H1 (cell line): ENCODE measurements at regions not wholly inside any gene's neighbourhood (a gene's known extent, or its start where the extent isn't known, plus 50 kb on each side); places are given as distances from the start of the nearest gene placed in this dataset.

ENCODE experiments used
- CTCF ChIA-PET: fragments of 300-600 bp; sonication (Branson Sonifier 250); formaldehyde crosslinking; loops from one replicate; lab custom pipeline; 2021; ENCODE audit not compliant: partially characterized antibody; lab: Charles Lee
- POLR2A ChIA-PET: fragments of 300-600 bp; sonication (Branson Sonifier 250); formaldehyde crosslinking; loops from one replicate; lab custom pipeline; 2021; ENCODE audit warnings: inconsistent platforms; ENCODE audit not compliant: partially characterized antibody; lab: Charles Lee
- DNase-seq, 2 experiments: peaks; one replicate each; pipeline versions ENCODE4 v3.0.0 to v3.0.0-alpha.2; 2010 to 2022; ENCODE audit warnings: low spot score in 2 of 2, low read depth in 1 of 2, mixed read lengths in 1 of 2
- FAIRE-seq: peaks from 2 replicates; lab custom pipeline; 2011; peaks lifted over from hg19 to GRCh38; lab: Jason Lieb, UNC
- H2AFZ ChIP-seq: 2 replicates; pipeline ENCODE4 v1.8.1; 2012; ENCODE audit warnings: low read length, inconsistent platforms
- H2AK5ac ChIP-seq: 2 replicates; pipeline ENCODE4 v1.6.1; 2013; ENCODE audit warnings: low read depth, low read length
- H2BK120ac ChIP-seq: replicated peaks from 2 replicates; pipeline ENCODE3; 2013; ENCODE audit warnings: low read depth, low read length, inconsistent platforms
- H2BK12ac ChIP-seq: 2 replicates; pipeline ENCODE4 v1.6.1; 2013; ENCODE audit warnings: low read depth, low read length
- H2BK15ac ChIP-seq: 2 replicates; pipeline ENCODE4 v1.6.1; 2013; ENCODE audit warnings: low read length
- H2BK20ac ChIP-seq: 2 replicates; pipeline ENCODE4 v1.6.1; 2013; ENCODE audit warnings: low read length
- H2BK5ac ChIP-seq: 2 replicates; pipeline ENCODE4 v1.6.1; 2013; ENCODE audit warnings: low read depth, low read length
- H3K14ac ChIP-seq: 2 replicates; pipeline ENCODE4 v1.6.1; 2013; ENCODE audit warnings: inconsistent platforms; ENCODE audit not compliant: insufficient read length
- H3K18ac ChIP-seq: 2 replicates; pipeline ENCODE4 v1.6.1; 2013; ENCODE audit warnings: low read length; ENCODE audit errors: extremely low read depth
- H3K23ac ChIP-seq: 2 replicates; pipeline ENCODE4 v1.6.1; 2013; ENCODE audit warnings: inconsistent platforms; ENCODE audit not compliant: insufficient read length
- H3K23me2 ChIP-seq: 2 replicates; pipeline ENCODE4 v1.6.1; 2013; ENCODE audit warnings: low read depth, low read length
- H3K27ac ChIP-seq: 2 replicates; pipeline ENCODE4 v1.6.1; 2011; ENCODE audit warnings: low read depth, low read length, inconsistent platforms
- H3K27me3 ChIP-seq, 4 experiments: replicated peaks in 1 of 4; 1 replicate in 1 of 4; 2 replicates in 3 of 4; pipeline versions ENCODE4 v1.6.1 to v1.8.1; 2011 to 2013; ENCODE audit warnings: low read length in 3 of 4, mild to moderate bottlenecking in 3 of 4, inconsistent platforms in 2 of 4, mixed read lengths in 2 of 4, moderate library complexity in 1 of 4; ENCODE audit not compliant: control insufficient read depth in 3 of 4, insufficient read depth in 3 of 4; ENCODE audit errors: extremely low read depth in 1 of 4
- H3K36me3 ChIP-seq, 4 experiments: 2 replicates each; pipeline versions ENCODE4 v1.6.1 to v1.8.1; 2011 to 2013; ENCODE audit warnings: mild to moderate bottlenecking in 4 of 4, low read length in 3 of 4, moderate library complexity in 2 of 4, control low read depth in 1 of 4, inconsistent platforms in 1 of 4; ENCODE audit not compliant: insufficient read depth in 4 of 4, control insufficient read depth in 2 of 4
- H3K4ac ChIP-seq: replicated peaks from 2 replicates; pipeline ENCODE3; 2013; ENCODE audit warnings: low read length, low read depth, mixed read lengths, inconsistent platforms; ENCODE audit not compliant: insufficient read length
- H3K4me1 ChIP-seq, 4 experiments: replicated peaks in 1 of 4; 1 replicate in 1 of 4; 2 replicates in 3 of 4; pipeline versions ENCODE4 v1.6.1 to v1.8.1; 2011 to 2013; ENCODE audit warnings: low read length in 3 of 4, inconsistent platforms in 2 of 4, mixed read lengths in 1 of 4; ENCODE audit not compliant: insufficient read depth in 4 of 4, control insufficient read depth in 3 of 4
- H3K4me2 ChIP-seq, 2 experiments: 2 replicates each; pipeline versions ENCODE4 v1.6.1 to v1.8.1; 2011 to 2013; ENCODE audit warnings: low read depth in 2 of 2, low read length in 2 of 2, control low read depth in 1 of 2, inconsistent platforms in 1 of 2, mild to moderate bottlenecking in 1 of 2; ENCODE audit not compliant: insufficient read depth in 1 of 2
- H3K4me3 ChIP-seq, 4 experiments: fragments of 200-600, 300-600 bp in 1 of 4; sonication (generic), shearing (Covaris generic), sonication (Bioruptor Twin) in 1 of 4; 2 replicates each; pipeline versions ENCODE4 v1.5.1 to v1.8.1; 2011 to 2016; ENCODE audit warnings: low read length in 4 of 4, low read depth in 3 of 4, control low read depth in 2 of 4, inconsistent platforms in 2 of 4, mild to moderate bottlenecking in 2 of 4, mixed read lengths in 1 of 4, moderate library complexity in 1 of 4; ENCODE audit not compliant: insufficient read depth in 2 of 4; ENCODE audit errors: extremely low read depth in 1 of 4
- H3K56ac ChIP-seq: replicated peaks from 2 replicates; pipeline ENCODE3; 2013; ENCODE audit warnings: low read depth, mild to moderate bottlenecking, mixed read lengths, low read length, inconsistent platforms; ENCODE audit not compliant: insufficient read length
- H3K79me1 ChIP-seq: 2 replicates; pipeline ENCODE4 v1.6.1; 2013; ENCODE audit warnings: low read depth, low read length, control low read depth
- H3K79me2 ChIP-seq, 2 experiments: 2 replicates each; pipeline versions ENCODE4 v1.6.1 to v1.8.1; 2012 to 2013; ENCODE audit warnings: low read length in 2 of 2, mild to moderate bottlenecking in 2 of 2, inconsistent platforms in 1 of 2; ENCODE audit not compliant: insufficient read depth in 2 of 2, control insufficient read depth in 1 of 2
- H3K9ac ChIP-seq, 4 experiments: replicated peaks in 1 of 4; 1 replicate in 1 of 4; 2 replicates in 3 of 4; pipeline versions ENCODE4 v1.6.1 to v1.8.1; 2011 to 2013; ENCODE audit warnings: low read depth in 3 of 4, low read length in 3 of 4, control low read depth in 2 of 4, mild to moderate bottlenecking in 2 of 4, moderate library complexity in 2 of 4, inconsistent platforms in 1 of 4; ENCODE audit errors: extremely low read depth in 1 of 4
- H3K9me3 ChIP-seq, 2 experiments: 2 replicates each; pipeline versions ENCODE4 v1.6.1 to v1.8.1; 2012 to 2013; ENCODE audit warnings: mild to moderate bottlenecking in 2 of 2, moderate library complexity in 2 of 2, control low read depth in 1 of 2, inconsistent platforms in 1 of 2, low read depth in 1 of 2, low read length in 1 of 2, mixed read lengths in 1 of 2; ENCODE audit not compliant: insufficient read depth in 2 of 2
- H4K20me1 ChIP-seq, 2 experiments: replicated peaks in 1 of 2; 2 replicates each; pipeline versions ENCODE3 to v1.8.1; 2011 to 2013; ENCODE audit warnings: inconsistent platforms in 2 of 2, low read length in 2 of 2, mild to moderate bottlenecking in 1 of 2; ENCODE audit not compliant: insufficient read depth in 2 of 2, control insufficient read depth in 1 of 2
- H4K5ac ChIP-seq: 2 replicates; pipeline ENCODE4 v1.6.1; 2013; ENCODE audit warnings: low read length, low read depth, mixed read lengths, inconsistent platforms; ENCODE audit not compliant: insufficient read length
- H4K8ac ChIP-seq: 2 replicates; pipeline ENCODE4 v1.8.0; 2013; ENCODE audit warnings: mild to moderate bottlenecking, moderate library complexity, low read length, inconsistent platforms; ENCODE audit not compliant: insufficient read depth; ENCODE audit errors: extremely low read depth
- H4K91ac ChIP-seq: replicated peaks from 2 replicates; pipeline ENCODE3; 2013; ENCODE audit warnings: low read length, mixed read lengths, inconsistent platforms; ENCODE audit not compliant: insufficient read length
- CREB1 ChIP-seq: IDR thresholded peaks from 2 replicates; pipeline ENCODE4 v1.6.1; 2012; ENCODE audit warnings: inconsistent platforms
- RAD21 ChIP-seq, 2 experiments: IDR thresholded peaks in 1 of 2; conservative IDR thresholded peaks in 1 of 2; 2 replicates each; pipeline ENCODE4 v1.6.1; 2011; ENCODE audit warnings: low read depth in 2 of 2, low read length in 2 of 2, improper control_type of control experiment in 1 of 2, inconsistent platforms in 1 of 2, mild to moderate bottlenecking in 1 of 2, moderate library complexity in 1 of 2
- WGBS, 2 experiments: shearing (Covaris generic) in 1 of 2; methylation state at CpG; one replicate each; pipeline versions ENCODE4 v1.1.6 to v1.1.7; 2013 to 2015; ENCODE audit warnings: low lambda C conversion rate in 2 of 2, mixed read lengths in 2 of 2, inconsistent platforms in 1 of 2, low coverage in 1 of 2, missing lambda C conversion rate in 1 of 2; ENCODE audit not compliant: insufficient replicate concordance in 2 of 2, insufficient coverage in 1 of 2, insufficient read length in 1 of 2; ENCODE audit errors: extremely low coverage in 1 of 2, missing lambda C conversion rate in 1 of 2; 5-methylcytosine and 5-hydroxymethylcytosine counted together
- TF ChIP-seq, protein P1 (sequence below), 3 experiments: IDR thresholded peaks; 1 replicate in 2 of 3; 2 replicates in 1 of 3; pipeline versions ENCODE4 v1.5.1 to v1.6.1; 2011; ENCODE audit warnings: low read length in 3 of 3, mild to moderate bottlenecking in 3 of 3, inconsistent platforms in 2 of 3, low read depth in 1 of 3, moderate library complexity in 1 of 3; ENCODE audit not compliant: insufficient read depth in 1 of 3; ENCODE audit errors: control extremely low read depth in 1 of 3

DNA sequence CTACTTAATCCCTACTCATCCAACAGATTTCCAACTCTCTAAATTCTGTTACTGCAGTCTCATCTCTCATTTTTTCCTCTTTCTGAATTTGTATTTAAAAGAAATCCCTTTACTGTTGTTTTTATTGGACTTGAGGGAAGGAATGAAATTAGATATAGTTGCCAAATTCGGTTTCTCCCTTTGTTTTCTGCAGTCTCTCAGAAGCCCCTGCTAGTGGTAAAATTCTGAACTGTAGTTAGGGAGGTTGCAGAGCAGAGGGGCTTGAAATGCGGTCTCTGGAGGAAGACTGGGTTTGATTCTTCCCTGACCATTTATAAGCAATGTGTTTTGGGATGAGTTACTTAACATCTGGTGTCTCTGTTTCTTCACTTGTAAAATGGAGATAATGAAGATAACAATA is 106.3 kb upstream of the TBX18 start:
- no peak overlapping the region for H3K56ac ChIP-seq
- H3K79me2 ChIP-seq, result no peaks in the 10 kb centered on the region
- H3K23ac ChIP-seq, result no peak overlapping the region
- no peaks in the 10 kb centered on the region for H3K9me3 ChIP-seq
- H3K4ac ChIP-seq, result no peak overlapping the region
- 71% methylated on average over 2 of the region's 2 CpGs; no CpG with 5 or more reads in 1 of the 2 experiments for WGBS, 2 experiments
- no peak overlapping the region for H3K4me3 ChIP-seq
- no peak overlapping the region for H3K4me2 ChIP-seq
- H2BK120ac ChIP-seq, result no peak overlapping the region
- no peak overlapping the region for H2BK12ac ChIP-seq
- no peak overlapping the region for H3K9ac ChIP-seq
- H4K20me1 ChIP-seq, result no peaks in the 10 kb centered on the region
- H4K8ac ChIP-seq, result no peak overlapping the region
- H2BK5ac ChIP-seq, result no peak overlapping the region
- H4K5ac ChIP-seq, result no peak overlapping the region
- H2BK20ac ChIP-seq, result no peak overlapping the region
- 0 out of 7 replicates have a peak, but pooled peaks cover 0 to 2% (median 0%) of the 10 kb centered on the region in 4 experiments for H3K4me1 ChIP-seq
- no peak overlapping the region for H4K91ac ChIP-seq
- H3K79me1 ChIP-seq, result no peaks in the 10 kb centered on the region
- H2BK15ac ChIP-seq, result no peak overlapping the region
- no peak overlapping the region for H2AFZ ChIP-seq
- H3K23me2 ChIP-seq, result no peaks in the 10 kb centered on the region
- DNase-seq (no peak), FAIRE-seq (no peak)
- no peak overlapping the region for H3K14ac ChIP-seq
- TF ChIP-seq, protein P1, sequence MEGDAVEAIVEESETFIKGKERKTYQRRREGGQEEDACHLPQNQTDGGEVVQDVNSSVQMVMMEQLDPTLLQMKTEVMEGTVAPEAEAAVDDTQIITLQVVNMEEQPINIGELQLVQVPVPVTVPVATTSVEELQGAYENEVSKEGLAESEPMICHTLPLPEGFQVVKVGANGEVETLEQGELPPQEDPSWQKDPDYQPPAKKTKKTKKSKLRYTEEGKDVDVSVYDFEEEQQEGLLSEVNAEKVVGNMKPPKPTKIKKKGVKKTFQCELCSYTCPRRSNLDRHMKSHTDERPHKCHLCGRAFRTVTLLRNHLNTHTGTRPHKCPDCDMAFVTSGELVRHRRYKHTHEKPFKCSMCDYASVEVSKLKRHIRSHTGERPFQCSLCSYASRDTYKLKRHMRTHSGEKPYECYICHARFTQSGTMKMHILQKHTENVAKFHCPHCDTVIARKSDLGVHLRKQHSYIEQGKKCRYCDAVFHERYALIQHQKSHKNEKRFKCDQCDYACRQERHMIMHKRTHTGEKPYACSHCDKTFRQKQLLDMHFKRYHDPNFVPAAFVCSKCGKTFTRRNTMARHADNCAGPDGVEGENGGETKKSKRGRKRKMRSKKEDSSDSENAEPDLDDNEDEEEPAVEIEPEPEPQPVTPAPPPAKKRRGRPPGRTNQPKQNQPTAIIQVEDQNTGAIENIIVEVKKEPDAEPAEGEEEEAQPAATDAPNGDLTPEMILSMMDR (IDR thresholded peaks at IDR 0.05; ENCODE audit: control extremely low read depth in 1 of 3, insufficient read depth in 1 of 3, low read depth in 1 of 3, low read length in 3 of 3), result peak in 1 of 3 experiments; percentile 34; a peak in 1 of 4 replicates
- TF ChIP-seq CREB1 (no peak), RAD21 (IDR thresholded peaks at IDR 0.05 in 1 of 2, conservative IDR thresholded peaks at IDR 0.05 in 1 of 2; ENCODE audit: low read depth in 2 of 2, low read length in 2 of 2) (peak in 1 of 2 experiments; percentile 16; a peak in 1 of 4 replicates)
- H3K27ac ChIP-seq, result no peak overlapping the region
- no peak overlapping the region for H3K18ac ChIP-seq
- ChIA-PET CTCF (no interaction called here), POLR2A (no interaction called here)
- H3K27me3 ChIP-seq, result no peaks in the 10 kb centered on the region
- H3K36me3 ChIP-seq, result no peaks in the 10 kb centered on the region
- no peak overlapping the region for H2AK5ac ChIP-seq
